HepG2 (cell line): ENCODE measurements at regions not wholly inside any gene's neighbourhood (a gene's known extent, or its start where the extent isn't known, plus 50 kb on each side); places are given as distances from the start of the nearest gene placed in this dataset.

Source experiments
- ARID3A ChIP-seq: IDR thresholded peaks from 2 replicates; pipeline ENCODE4 v1.6.1; 2012; ENCODE audit warnings: low read depth, low read length, improper control_type of control experiment
- HNF4A ChIP-seq: sonication (generic); formaldehyde crosslinking; IDR thresholded peaks from 2 replicates; pipeline ENCODE4 v1.4.0; 2020; ENCODE audit warnings: missing genetic modification reagents
- MAFG ChIP-seq: sonication (generic); formaldehyde crosslinking; IDR thresholded peaks from 2 replicates; pipeline ENCODE4 v1.5.1; 2020; ENCODE audit warnings: mild to moderate bottlenecking, missing genetic modification reagents
- MYPOP ChIP-seq: sonication (generic); formaldehyde crosslinking; IDR thresholded peaks from 2 replicates; pipeline ENCODE4 v1.8.1; 2023; ENCODE audit warnings: mild to moderate bottlenecking, moderate library complexity, missing genetic modification reagents
- PAXIP1 ChIP-seq: sonication (generic); formaldehyde crosslinking; conservative IDR thresholded peaks from 2 replicates; pipeline ENCODE4 v1.4.0; 2020; ENCODE audit warnings: mild to moderate bottlenecking, missing genetic modification reagents, moderate library complexity
- REST ChIP-seq, 2 experiments: IDR thresholded peaks; 2 replicates each; pipeline ENCODE4 v1.6.1; 2011 to 2012; ENCODE audit warnings: low read length in 2 of 2, borderline replicate concordance in 1 of 2, low read depth in 1 of 2, mild to moderate bottlenecking in 1 of 2, moderate library complexity in 1 of 2
- ZFP91 ChIP-seq: sonication (generic); formaldehyde crosslinking; IDR thresholded peaks from 2 replicates; pipeline ENCODE4 v1.9.0; 2022; ENCODE audit warnings: missing genetic modification reagents, mild to moderate bottlenecking, borderline replicate concordance
- ZNF446 ChIP-seq: sonication (generic); formaldehyde crosslinking; IDR thresholded peaks from 2 replicates; pipeline ENCODE4 v1.5.0; 2020; ENCODE audit warnings: mild to moderate bottlenecking, missing genetic modification reagents
- ZNF615 ChIP-seq: sonication (generic); formaldehyde crosslinking; IDR thresholded peaks from 2 replicates; pipeline ENCODE4 v1.5.0; 2020; ENCODE audit warnings: mild to moderate bottlenecking, missing genetic modification reagents, borderline replicate concordance

- no peak for TF ChIP-seq ZFP91 (CRISPR knock-in tag)
- no peak for TF ChIP-seq ZNF615 (CRISPR knock-in tag)
- TF ChIP-seq MYPOP (CRISPR knock-in tag) = no peak
- TF ChIP-seq HNF4A (CRISPR knock-in tag) = no peak
- TF ChIP-seq PAXIP1 (CRISPR knock-in tag) = no peak
- no peak for TF ChIP-seq MAFG
- no peak for TF ChIP-seq REST (IDR thresholded peaks at IDR 0.05; ENCODE audit: borderline replicate concordance in 1 of 2, low read depth in 1 of 2, low read length in 2 of 2)
- TF ChIP-seq ARID3A = no peak
- no peak for TF ChIP-seq ZNF446 (CRISPR knock-in tag)
These were observed 562.9 kb upstream of the CBLB start (continued) for GRCh38 chr3:106431721-106432120.
